Natural killer cell (primary cell): ENCODE measurements at regions not wholly inside any gene's neighbourhood (a gene's known extent, or its start where the extent isn't known, plus 50 kb on each side); places are given as distances from the start of the nearest gene placed in this dataset.

Source experiments
- ATAC-seq, 3 donors: fragments of 150-1000 bp in 2 of 3; fragments of 200-7000 bp in 1 of 3; cut with Tn5 transposase; 1 replicate in 1 of 3; 2 replicates in 2 of 3; pipeline ENCODE4 v1.10.0; 2021; ENCODE audit warnings: mild to moderate bottlenecking in 2 of 3, moderate library complexity in 2 of 3
- DNase-seq, 2 donors: peaks; one replicate each; pipeline versions ENCODE4 v3.0.0 to v3.0.0-alpha.2; 2013 to 2021; ENCODE audit warnings: mixed read lengths in 1 of 2
- H3K27ac ChIP-seq: one replicate; pipeline ENCODE4 v1.5.1; 2013; ENCODE audit warnings: mild to moderate bottlenecking, low read length
- H3K27me3 ChIP-seq: one replicate; pipeline ENCODE4 v1.6.1; 2013; ENCODE audit warnings: low read length; ENCODE audit not compliant: control insufficient read depth, insufficient read depth
- H3K36me3 ChIP-seq: one replicate; pipeline ENCODE4 v1.6.1; 2013; ENCODE audit warnings: low read length; ENCODE audit not compliant: control insufficient read depth, insufficient read depth
- H3K4me1 ChIP-seq: one replicate; pipeline ENCODE4 v1.6.1; 2013; ENCODE audit warnings: low read length; ENCODE audit not compliant: control insufficient read depth, insufficient read depth
- H3K4me3 ChIP-seq: one replicate; pipeline ENCODE4 v1.5.1; 2013; ENCODE audit warnings: low read length
- H3K9me3 ChIP-seq: one replicate; pipeline ENCODE4 v1.6.1; 2013; ENCODE audit warnings: low read length; ENCODE audit not compliant: control insufficient read depth, insufficient read depth
- H3K27ac Mint-ChIP-seq, 2 donors: one replicate each; pipeline ENCODE4 v1.8.0; 2022; ENCODE audit warnings: mild to moderate bottlenecking in 2 of 2, mixed read lengths in 2 of 2, moderate library complexity in 1 of 2
- H3K27me3 Mint-ChIP-seq, 2 donors: one replicate each; pipeline ENCODE4 v1.8.0; 2022; ENCODE audit warnings: low read depth in 2 of 2, mixed read lengths in 2 of 2
- H3K36me3 Mint-ChIP-seq: one replicate; pipeline ENCODE4 v1.8.0; 2022; ENCODE audit warnings: mixed read lengths
- H3K4me1 Mint-ChIP-seq, 2 donors: one replicate each; pipeline ENCODE4 v1.8.0; 2022; ENCODE audit warnings: mixed read lengths in 2 of 2
- H3K4me3 Mint-ChIP-seq: one replicate; pipeline ENCODE4 v1.8.0; 2022; ENCODE audit warnings: mild to moderate bottlenecking, moderate library complexity, mixed read lengths
- H3K9me3 Mint-ChIP-seq, 2 donors: one replicate each; pipeline ENCODE4 v1.8.0; 2022; ENCODE audit warnings: mixed read lengths in 2 of 2
- CTCF ChIP-seq: fragments of 200-600 bp; IDR thresholded peaks from one replicate; pipeline ENCODE4 v1.8.0; 2022; ENCODE audit warnings: antibody characterized with exemption
- WGBS: methylation state at CpG from one replicate; pipeline ENCODE4 v1.1.7; 2013; ENCODE audit warnings: missing lambda C conversion rate; ENCODE audit not compliant: insufficient coverage; 5-methylcytosine and 5-hydroxymethylcytosine counted together
- intact Hi-C: fragments of 100-400 bp; cut with micrococcal nuclease; formaldehyde crosslinking; loops from one replicate; pipeline ENCODE4 v1.14.2; 2022

- H3K36me3 Mint-ChIP-seq, result no peaks in the 10 kb centered on the region
- TF ChIP-seq CTCF, result no peak
- no peak overlapping the region for H3K4me3 ChIP-seq
- ATAC-seq (no peak), DNase-seq (no peak)
- H3K27ac ChIP-seq, result no peak overlapping the region
- H3K4me3 Mint-ChIP-seq, result no peak overlapping the region
- intact Hi-C loops, result no loop called here
- H3K4me1 ChIP-seq, result no peaks in the 10 kb centered on the region
- WGBS, result 25% methylated on average over 1 of the region's 3 CpGs
- no peaks in the 10 kb centered on the region for H3K9me3 ChIP-seq
- H3K27me3 Mint-ChIP-seq, result peaks cover 3 to 12% of the 10 kb centered on the region in 2 donors
- H3K9me3 Mint-ChIP-seq, result peaks cover 0 to 2% of the 10 kb centered on the region in 2 donors
- no peaks in the 10 kb centered on the region for H3K36me3 ChIP-seq
- H3K4me1 Mint-ChIP-seq, result no peaks in the 10 kb centered on the region
- no peaks in the 10 kb centered on the region for H3K27me3 ChIP-seq
- no peak overlapping the region for H3K27ac Mint-ChIP-seq
These were observed 455.6 kb downstream of the MAFB start for GRCh38 chr20:40233406-40233805.

GRCh38 chr20:40232756-40233155 lies 456.3 kb downstream of the MAFB start:
- no peak for DNase-seq
- H3K27me3 Mint-ChIP-seq, result peaks cover 7 to 12% of the 10 kb centered on the region in 2 donors
- no peaks in the 10 kb centered on the region for H3K4me1 Mint-ChIP-seq
- Histone ChIP-seq H3K4me1 (no peaks in the 10 kb centered on the region), H3K27me3 (no peaks in the 10 kb centered on the region), H3K36me3 (no peaks in the 10 kb centered on the region), H3K9me3 (no peaks in the 10 kb centered on the region), H3K27ac (no peak overlapping the region), H3K4me3 (no peak overlapping the region)
- no peak overlapping the region for H3K27ac Mint-ChIP-seq
- intact Hi-C loops, result no loop called here
- H3K9me3 Mint-ChIP-seq, result peaks cover 0 to 2% of the 10 kb centered on the region in 2 donors
- no peak overlapping the region for H3K4me3 Mint-ChIP-seq
- H3K36me3 Mint-ChIP-seq, result no peaks in the 10 kb centered on the region
- TF ChIP-seq CTCF, result no peak
- no peak for ATAC-seq

- peaks cover 0 to 2% of the 10 kb centered on the region in 2 donors for H3K9me3 Mint-ChIP-seq
- Histone ChIP-seq H3K27me3 (no peaks in the 10 kb centered on the region), H3K36me3 (no peaks in the 10 kb centered on the region), H3K27ac (no peak overlapping the region), H3K4me3 (no peak overlapping the region), H3K9me3 (no peaks in the 10 kb centered on the region), H3K4me1 (no peaks in the 10 kb centered on the region)
- 100% methylated on average over 1 of the region's 1 CpG for WGBS
- H3K27me3 Mint-ChIP-seq, result peaks cover 7 to 12% of the 10 kb centered on the region in 2 donors
- DNase-seq, result no peak
- no peaks in the 10 kb centered on the region for H3K4me1 Mint-ChIP-seq
- TF ChIP-seq CTCF, result no peak
- intact Hi-C loops, result no loop called here
- H3K36me3 Mint-ChIP-seq, result no peaks in the 10 kb centered on the region
- H3K4me3 Mint-ChIP-seq, result no peak overlapping the region
- no peak overlapping the region for H3K27ac Mint-ChIP-seq
- no peak for ATAC-seq
These were observed 456.8 kb downstream of the MAFB start for GRCh38 chr20:40232273-40232672.

GRCh38 chr20:40230486-40230885 lies 458.6 kb downstream of the MAFB start:
- no peak for DNase-seq
- no peaks in the 10 kb centered on the region for H3K36me3 Mint-ChIP-seq
- ATAC-seq, result no peak
- intact Hi-C loops, result no loop called here
- Histone ChIP-seq H3K9me3 (no peaks in the 10 kb centered on the region), H3K27me3 (no peaks in the 10 kb centered on the region), H3K36me3 (no peaks in the 10 kb centered on the region), H3K4me3 (no peak overlapping the region), H3K4me1 (no peaks in the 10 kb centered on the region), H3K27ac (no peak overlapping the region)
- no peak for TF ChIP-seq CTCF
- peaks cover 7 to 9% of the 10 kb centered on the region in 2 donors for H3K27me3 Mint-ChIP-seq
- no peaks in the 10 kb centered on the region for H3K4me1 Mint-ChIP-seq
- peaks cover 0 to 2% of the 10 kb centered on the region in 2 donors for H3K9me3 Mint-ChIP-seq
- no peak overlapping the region for H3K4me3 Mint-ChIP-seq
- no peak overlapping the region for H3K27ac Mint-ChIP-seq
